Tibial nerve (tissue), 4 donors: ENCODE measurements at regions not wholly inside any gene's neighbourhood (a gene's known extent, or its start where the extent isn't known, plus 50 kb on each side); places are given as distances from the start of the nearest gene placed in this dataset.

Source experiments
- CTCF ChIP-seq, 5 experiments: fragments of 200-600 bp in 3 of 5; fragments of 450-650 bp in 2 of 5; sonication (generic) in 3 of 5; IDR thresholded peaks; one replicate each; pipeline ENCODE4 v1.5.1; 2016 to 2019; ENCODE audit warnings: antibody characterized with exemption in 5 of 5, mild to moderate bottlenecking in 3 of 5, moderate library complexity in 2 of 5
- EP300 ChIP-seq, 2 donors: sonication (generic); formaldehyde crosslinking; IDR thresholded peaks; one replicate each; pipeline ENCODE4 v1.6.1; 2017; ENCODE audit warnings: antibody characterized with exemption in 2 of 2, mild to moderate bottlenecking in 1 of 2
- POLR2A ChIP-seq, 2 donors: fragments of 450-650 bp; IDR thresholded peaks; one replicate each; pipeline ENCODE4 v1.6.1; 2017; ENCODE audit warnings: antibody characterized with exemption in 2 of 2, mild to moderate bottlenecking in 2 of 2, moderate library complexity in 2 of 2

GRCh38 chr4:24145591-24145990 is 255.7 kb upstream of the PPARGC1A start:
- no peak for TF ChIP-seq CTCF (IDR thresholded peaks at IDR 0.05)
- TF ChIP-seq POLR2A (IDR thresholded peaks at IDR 0.05) = no peak
- no peak for TF ChIP-seq EP300 (IDR thresholded peaks at IDR 0.05)
